ENCODE measurements at regions not wholly inside any gene's neighbourhood (a gene's known extent, or its start where the extent isn't known, plus 50 kb on each side); places are given as distances from the start of the nearest gene placed in this dataset.

DNA sequence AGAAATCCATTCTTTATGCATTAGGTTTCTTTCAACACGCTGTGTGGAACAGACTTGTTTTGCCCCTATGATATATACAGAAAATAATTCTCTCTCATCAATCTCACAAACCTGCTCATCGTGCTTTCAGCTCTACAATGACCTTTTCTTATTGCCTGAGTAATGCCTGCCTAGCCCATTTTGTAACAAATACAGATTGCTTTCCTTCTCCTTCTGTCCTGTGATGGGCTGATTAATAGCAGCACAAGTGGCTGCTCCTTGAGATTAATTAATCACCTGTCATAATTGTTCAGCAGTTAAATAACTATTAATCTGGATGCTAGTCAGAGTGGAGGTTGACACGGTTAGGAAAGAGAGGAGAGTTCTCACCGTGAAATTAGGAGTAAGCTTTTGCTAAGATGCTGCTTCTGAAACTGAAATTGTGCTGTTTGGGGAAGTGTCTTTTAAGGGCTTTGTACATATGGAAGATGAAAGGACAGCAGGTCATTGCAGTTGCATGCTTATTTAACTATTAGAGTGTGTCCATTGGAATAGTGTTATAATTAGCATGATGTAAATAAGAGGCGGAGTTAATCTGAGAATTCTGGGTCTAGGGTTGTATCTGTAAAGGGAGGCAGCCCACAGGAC is 1430.5 kb downstream of the FAM181B start (continued):
- TF ChIP-seq, protein P1, sequence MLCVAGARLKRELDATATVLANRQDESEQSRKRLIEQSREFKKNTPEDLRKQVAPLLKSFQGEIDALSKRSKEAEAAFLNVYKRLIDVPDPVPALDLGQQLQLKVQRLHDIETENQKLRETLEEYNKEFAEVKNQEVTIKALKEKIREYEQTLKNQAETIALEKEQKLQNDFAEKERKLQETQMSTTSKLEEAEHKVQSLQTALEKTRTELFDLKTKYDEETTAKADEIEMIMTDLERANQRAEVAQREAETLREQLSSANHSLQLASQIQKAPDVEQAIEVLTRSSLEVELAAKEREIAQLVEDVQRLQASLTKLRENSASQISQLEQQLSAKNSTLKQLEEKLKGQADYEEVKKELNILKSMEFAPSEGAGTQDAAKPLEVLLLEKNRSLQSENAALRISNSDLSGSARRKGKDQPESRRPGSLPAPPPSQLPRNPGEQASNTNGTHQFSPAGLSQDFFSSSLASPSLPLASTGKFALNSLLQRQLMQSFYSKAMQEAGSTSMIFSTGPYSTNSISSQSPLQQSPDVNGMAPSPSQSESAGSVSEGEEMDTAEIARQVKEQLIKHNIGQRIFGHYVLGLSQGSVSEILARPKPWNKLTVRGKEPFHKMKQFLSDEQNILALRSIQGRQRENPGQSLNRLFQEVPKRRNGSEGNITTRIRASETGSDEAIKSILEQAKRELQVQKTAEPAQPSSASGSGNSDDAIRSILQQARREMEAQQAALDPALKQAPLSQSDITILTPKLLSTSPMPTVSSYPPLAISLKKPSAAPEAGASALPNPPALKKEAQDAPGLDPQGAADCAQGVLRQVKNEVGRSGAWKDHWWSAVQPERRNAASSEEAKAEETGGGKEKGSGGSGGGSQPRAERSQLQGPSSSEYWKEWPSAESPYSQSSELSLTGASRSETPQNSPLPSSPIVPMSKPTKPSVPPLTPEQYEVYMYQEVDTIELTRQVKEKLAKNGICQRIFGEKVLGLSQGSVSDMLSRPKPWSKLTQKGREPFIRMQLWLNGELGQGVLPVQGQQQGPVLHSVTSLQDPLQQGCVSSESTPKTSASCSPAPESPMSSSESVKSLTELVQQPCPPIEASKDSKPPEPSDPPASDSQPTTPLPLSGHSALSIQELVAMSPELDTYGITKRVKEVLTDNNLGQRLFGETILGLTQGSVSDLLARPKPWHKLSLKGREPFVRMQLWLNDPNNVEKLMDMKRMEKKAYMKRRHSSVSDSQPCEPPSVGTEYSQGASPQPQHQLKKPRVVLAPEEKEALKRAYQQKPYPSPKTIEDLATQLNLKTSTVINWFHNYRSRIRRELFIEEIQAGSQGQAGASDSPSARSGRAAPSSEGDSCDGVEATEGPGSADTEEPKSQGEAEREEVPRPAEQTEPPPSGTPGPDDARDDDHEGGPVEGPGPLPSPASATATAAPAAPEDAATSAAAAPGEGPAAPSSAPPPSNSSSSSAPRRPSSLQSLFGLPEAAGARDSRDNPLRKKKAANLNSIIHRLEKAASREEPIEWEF (IDR thresholded peaks at IDR 0.05; ENCODE audit: insufficient replicate concordance, low read depth, low read length): no peak
- no peak for TF ChIP-seq STAT3 (IDR thresholded peaks at IDR 0.05; ENCODE audit: low read depth, low read length)
- TF ChIP-seq DPF2 (IDR thresholded peaks at IDR 0.05): no peak
- no peak for TF ChIP-seq ZZZ3 (IDR thresholded peaks at IDR 0.05; ENCODE audit: control insufficient read depth, insufficient read length, low read depth)
- TF ChIP-seq NFXL1 (IDR thresholded peaks at IDR 0.05; ENCODE audit: borderline replicate concordance): no peak
- no peak for TF ChIP-seq CREM (IDR thresholded peaks at IDR 0.05; ENCODE audit: low read depth)
- no peak for TF ChIP-seq RAD21 (IDR thresholded peaks at IDR 0.05; ENCODE audit: insufficient read depth, low read depth, low read length)
- TF ChIP-seq, protein P2, sequence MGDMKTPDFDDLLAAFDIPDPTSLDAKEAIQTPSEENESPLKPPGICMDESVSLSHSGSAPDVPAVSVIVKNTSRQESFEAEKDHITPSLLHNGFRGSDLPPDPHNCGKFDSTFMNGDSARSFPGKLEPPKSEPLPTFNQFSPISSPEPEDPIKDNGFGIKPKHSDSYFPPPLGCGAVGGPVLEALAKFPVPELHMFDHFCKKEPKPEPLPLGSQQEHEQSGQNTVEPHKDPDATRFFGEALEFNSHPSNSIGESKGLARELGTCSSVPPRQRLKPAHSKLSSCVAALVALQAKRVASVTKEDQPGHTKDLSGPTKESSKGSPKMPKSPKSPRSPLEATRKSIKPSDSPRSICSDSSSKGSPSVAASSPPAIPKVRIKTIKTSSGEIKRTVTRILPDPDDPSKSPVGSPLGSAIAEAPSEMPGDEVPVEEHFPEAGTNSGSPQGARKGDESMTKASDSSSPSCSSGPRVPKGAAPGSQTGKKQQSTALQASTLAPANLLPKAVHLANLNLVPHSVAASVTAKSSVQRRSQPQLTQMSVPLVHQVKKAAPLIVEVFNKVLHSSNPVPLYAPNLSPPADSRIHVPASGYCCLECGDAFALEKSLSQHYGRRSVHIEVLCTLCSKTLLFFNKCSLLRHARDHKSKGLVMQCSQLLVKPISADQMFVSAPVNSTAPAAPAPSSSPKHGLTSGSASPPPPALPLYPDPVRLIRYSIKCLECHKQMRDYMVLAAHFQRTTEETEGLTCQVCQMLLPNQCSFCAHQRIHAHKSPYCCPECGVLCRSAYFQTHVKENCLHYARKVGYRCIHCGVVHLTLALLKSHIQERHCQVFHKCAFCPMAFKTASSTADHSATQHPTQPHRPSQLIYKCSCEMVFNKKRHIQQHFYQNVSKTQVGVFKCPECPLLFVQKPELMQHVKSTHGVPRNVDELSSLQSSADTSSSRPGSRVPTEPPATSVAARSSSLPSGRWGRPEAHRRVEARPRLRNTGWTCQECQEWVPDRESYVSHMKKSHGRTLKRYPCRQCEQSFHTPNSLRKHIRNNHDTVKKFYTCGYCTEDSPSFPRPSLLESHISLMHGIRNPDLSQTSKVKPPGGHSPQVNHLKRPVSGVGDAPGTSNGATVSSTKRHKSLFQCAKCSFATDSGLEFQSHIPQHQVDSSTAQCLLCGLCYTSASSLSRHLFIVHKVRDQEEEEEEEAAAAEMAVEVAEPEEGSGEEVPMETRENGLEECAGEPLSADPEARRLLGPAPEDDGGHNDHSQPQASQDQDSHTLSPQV (IDR thresholded peaks at IDR 0.05): no peak
- no peak for TF ChIP-seq TBL1XR1 (IDR thresholded peaks at IDR 0.05; ENCODE audit: low read depth, low read length)
